SK-N-SH (cell line): ENCODE measurements at regions not wholly inside any gene's neighbourhood (a gene's known extent, or its start where the extent isn't known, plus 50 kb on each side); places are given as distances from the start of the nearest gene placed in this dataset.
"Not testable (repeated sequence)": the region's sequence is repeated elsewhere in the genome, so short reads cannot be mapped to it uniquely, and the experiment has no call there.

Experiments
- CTCF ChIA-PET: fragments of 300-600, 350-600 bp; formaldehyde crosslinking; extraction: SDS; loops from one replicate; lab custom pipeline; 2021; lab: Yijun Ruan, JAX
- POLR2A ChIA-PET: fragments of 350-600 bp; sonication (Branson Sonifier 250); formaldehyde crosslinking; extraction: SDS; loops from one replicate; lab custom pipeline; 2020; ENCODE audit warnings: antibody characterized with exemption, inconsistent platforms; lab: Yijun Ruan, JAX
- DNase-seq: peaks from one replicate; pipeline ENCODE4 v3.0.0; 2012
- H2AFZ ChIP-seq: fragments of 200-600 bp; sonication (generic); 2 replicates; pipeline ENCODE4 v1.8.1; 2016; ENCODE audit warnings: antibody characterized with exemption, mild to moderate bottlenecking, low read depth
- H3F3A ChIP-seq: fragments of 200-600 bp; sonication (generic); replicated peaks from 2 replicates; pipeline ENCODE3; 2016; ENCODE audit warnings: antibody characterized with exemption, mild to moderate bottlenecking; ENCODE audit not compliant: insufficient read depth
- H3K27ac ChIP-seq, 2 experiments: fragments of 200-500 bp in 1 of 2; fragments of 200-600 bp in 1 of 2; sonication (Bioruptor generic) in 1 of 2; sonication (generic), shearing (Covaris generic) in 1 of 2; 2 replicates each; pipeline versions ENCODE4 v1.5.1 to v1.6.1; 2014 to 2016; ENCODE audit warnings: low read depth in 2 of 2, inconsistent platforms in 1 of 2, low read length in 1 of 2, mild to moderate bottlenecking in 1 of 2, mixed read lengths in 1 of 2
- H3K27me3 ChIP-seq: fragments of 200-600 bp; sonication (generic), shearing (Covaris generic); 2 replicates; pipeline ENCODE4 v1.6.1; 2016; ENCODE audit warnings: mixed run types; ENCODE audit not compliant: insufficient read depth
- H3K36me3 ChIP-seq, 2 experiments: fragments of 200-500 bp in 1 of 2; fragments of 200-600 bp in 1 of 2; sonication (Bioruptor generic) in 1 of 2; sonication (generic) in 1 of 2; replicated peaks in 1 of 2; 2 replicates each; pipeline versions ENCODE3 to v1.5.1; 2014 to 2016; ENCODE audit warnings: low read length in 1 of 2, mild to moderate bottlenecking in 1 of 2; ENCODE audit not compliant: insufficient read depth in 2 of 2, control insufficient read depth in 1 of 2
- H3K4me1 ChIP-seq, 2 experiments: fragments of 200-500 bp in 1 of 2; fragments of 200-600 bp in 1 of 2; sonication (Bioruptor generic) in 1 of 2; sonication (generic), shearing (Covaris generic) in 1 of 2; 2 replicates each; pipeline versions ENCODE4 v1.5.1 to v1.6.1; 2014 to 2016; ENCODE audit warnings: low read depth in 1 of 2, low read length in 1 of 2, mixed run types in 1 of 2; ENCODE audit not compliant: insufficient read depth in 2 of 2, control insufficient read depth in 1 of 2
- H3K4me2 ChIP-seq: fragments of 200-600 bp; sonication (generic), shearing (Covaris generic); 2 replicates; pipeline ENCODE4 v1.6.1; 2017; ENCODE audit warnings: mixed run types
- H3K4me3 ChIP-seq, 2 experiments: fragments of 200-500 bp in 1 of 2; fragments of 200-600 bp in 1 of 2; sonication (Bioruptor generic) in 1 of 2; sonication (generic), shearing (Covaris generic) in 1 of 2; 2 replicates each; pipeline versions ENCODE4 v1.5.1 to v1.8.1; 2014 to 2016; ENCODE audit warnings: low read depth in 2 of 2, inconsistent platforms in 1 of 2, low read length in 1 of 2, mild to moderate bottlenecking in 1 of 2, mixed read lengths in 1 of 2, moderate library complexity in 1 of 2
- H3K79me2 ChIP-seq: fragments of 200-600 bp; sonication (generic); 2 replicates; pipeline ENCODE4 v1.8.1; 2017; ENCODE audit warnings: mild to moderate bottlenecking; ENCODE audit not compliant: insufficient read depth
- H3K9ac ChIP-seq: fragments of 200-600 bp; sonication (generic); 2 replicates; pipeline ENCODE4 v1.6.1; 2017; ENCODE audit warnings: mixed run types
- H3K9me2 ChIP-seq: fragments of 200-600 bp; sonication (generic); 2 replicates; pipeline ENCODE4 v1.6.1; 2017; ENCODE audit warnings: mixed run types
- H3K9me3 ChIP-seq: fragments of 200-600 bp; sonication (generic); 2 replicates; pipeline ENCODE4 v1.6.1; 2017; ENCODE audit warnings: mixed run types, mild to moderate bottlenecking, moderate library complexity
- H4K20me1 ChIP-seq: fragments of 200-600 bp; sonication (generic); 2 replicates; pipeline ENCODE4 v1.6.1; 2017; ENCODE audit warnings: mild to moderate bottlenecking, mixed run types; ENCODE audit not compliant: insufficient read depth
- CHD2 ChIP-seq: fragments of 150-350 bp; IDR thresholded peaks from 2 replicates; pipeline ENCODE4 v1.6.1; 2018; ENCODE audit warnings: low read length; ENCODE audit not compliant: partially characterized antibody
- ELF1 ChIP-seq: IDR thresholded peaks from 2 replicates; pipeline ENCODE4 v1.4.0; 2012
- FOSL2 ChIP-seq: IDR thresholded peaks from 2 replicates; pipeline ENCODE4 v1.4.0; 2012; ENCODE audit warnings: low read depth, mild to moderate bottlenecking, moderate library complexity, borderline replicate concordance
- FOXJ3 ChIP-seq: sonication (generic); formaldehyde crosslinking; IDR thresholded peaks from 2 replicates; pipeline ENCODE4 v1.5.1; 2020; ENCODE audit warnings: mild to moderate bottlenecking, missing genetic modification reagents
- GABPA ChIP-seq: IDR thresholded peaks from 2 replicates; pipeline ENCODE4 v1.4.0; 2012; ENCODE audit warnings: low read depth, mild to moderate bottlenecking
- POLR2AphosphoS5 ChIP-seq: IDR thresholded peaks from 2 replicates; pipeline ENCODE4 v1.6.1; 2012; ENCODE audit warnings: low read depth, low read length
- RCOR1 ChIP-seq: fragments of 150-350 bp; IDR thresholded peaks from 2 replicates; pipeline ENCODE4 v1.6.1; 2017; ENCODE audit warnings: antibody characterized with exemption, low read length
- WGBS: methylation state at CpG from one replicate; pipeline ENCODE4 v1.1.6; 2017; ENCODE audit warnings: low lambda C conversion rate; 5-methylcytosine and 5-hydroxymethylcytosine counted together
- TF ChIP-seq, protein P1 (sequence below): IDR thresholded peaks from 2 replicates; pipeline ENCODE4 v1.4.0; 2012; ENCODE audit warnings: low read depth, borderline replicate concordance
- TF ChIP-seq, protein P2 (sequence below): IDR thresholded peaks from 2 replicates; pipeline ENCODE4 v1.4.0; 2012; ENCODE audit warnings: low read depth
- TF ChIP-seq, protein P3 (sequence below): IDR thresholded peaks from 2 replicates; pipeline ENCODE4 v1.4.0; 2012; ENCODE audit warnings: low read depth, borderline replicate concordance
- TF ChIP-seq, protein P4 (sequence below): IDR thresholded peaks from 2 replicates; pipeline ENCODE4 v1.6.1; 2012; ENCODE audit warnings: mild to moderate bottlenecking, low read depth, low read length, moderate library complexity

DNA sequence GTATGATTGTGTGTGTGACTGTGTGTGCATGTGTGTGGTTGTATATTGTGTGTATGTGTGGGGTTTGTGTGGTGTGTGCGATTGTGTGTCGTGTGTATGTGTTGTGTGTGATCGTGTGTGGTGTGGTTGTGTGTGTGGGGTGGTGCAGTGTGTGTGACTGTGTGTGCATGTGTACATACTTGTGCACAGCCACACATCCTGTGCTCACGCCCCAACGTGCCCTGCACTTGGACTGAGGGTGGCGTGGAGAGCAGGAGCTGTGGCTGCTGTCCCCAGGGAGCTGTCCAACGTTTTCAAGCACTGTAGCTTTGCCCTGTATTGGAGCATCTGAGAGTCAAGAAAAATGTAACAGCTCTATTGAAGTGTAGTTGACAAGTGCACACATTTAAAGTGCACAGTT lies 243.2 kb upstream of the HDAC4 start:
- POLR2A ChIA-PET, result no interaction called here
- H4K20me1 ChIP-seq, result no peaks in the 10 kb centered on the region
- no peak overlapping the region for H2AFZ ChIP-seq
- CTCF ChIA-PET, result no interaction called here
- no peak for DNase-seq
- no peaks in the 10 kb centered on the region for H3K79me2 ChIP-seq
- no peak overlapping the region for H3K4me2 ChIP-seq
- WGBS, result 50% methylated on average over 7 of the region's 7 CpGs
- no peak overlapping the region for H3K27ac ChIP-seq
- no peak overlapping the region for H3K9ac ChIP-seq
- H3K27me3 ChIP-seq, result no peaks in the 10 kb centered on the region
- TF ChIP-seq, protein P1, sequence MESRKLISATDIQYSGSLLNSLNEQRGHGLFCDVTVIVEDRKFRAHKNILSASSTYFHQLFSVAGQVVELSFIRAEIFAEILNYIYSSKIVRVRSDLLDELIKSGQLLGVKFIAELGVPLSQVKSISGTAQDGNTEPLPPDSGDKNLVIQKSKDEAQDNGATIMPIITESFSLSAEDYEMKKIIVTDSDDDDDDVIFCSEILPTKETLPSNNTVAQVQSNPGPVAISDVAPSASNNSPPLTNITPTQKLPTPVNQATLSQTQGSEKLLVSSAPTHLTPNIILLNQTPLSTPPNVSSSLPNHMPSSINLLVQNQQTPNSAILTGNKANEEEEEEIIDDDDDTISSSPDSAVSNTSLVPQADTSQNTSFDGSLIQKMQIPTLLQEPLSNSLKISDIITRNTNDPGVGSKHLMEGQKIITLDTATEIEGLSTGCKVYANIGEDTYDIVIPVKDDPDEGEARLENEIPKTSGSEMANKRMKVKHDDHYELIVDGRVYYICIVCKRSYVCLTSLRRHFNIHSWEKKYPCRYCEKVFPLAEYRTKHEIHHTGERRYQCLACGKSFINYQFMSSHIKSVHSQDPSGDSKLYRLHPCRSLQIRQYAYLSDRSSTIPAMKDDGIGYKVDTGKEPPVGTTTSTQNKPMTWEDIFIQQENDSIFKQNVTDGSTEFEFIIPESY, result no peak
- no peak for TF ChIP-seq FOXJ3
- H3K4me3 ChIP-seq, result no peak overlapping the region
- H3K9me3 ChIP-seq, result no peaks in the 10 kb centered on the region
- H3K36me3 ChIP-seq, result no peaks in the 10 kb centered on the region
- no peaks in the 10 kb centered on the region; a peak in 1 of 4 replicates for H3K4me1 ChIP-seq
- H3K9me2 ChIP-seq, result no peaks in the 10 kb centered on the region
- peaks cover 5% of the 10 kb centered on the region for H3F3A ChIP-seq

DNA sequence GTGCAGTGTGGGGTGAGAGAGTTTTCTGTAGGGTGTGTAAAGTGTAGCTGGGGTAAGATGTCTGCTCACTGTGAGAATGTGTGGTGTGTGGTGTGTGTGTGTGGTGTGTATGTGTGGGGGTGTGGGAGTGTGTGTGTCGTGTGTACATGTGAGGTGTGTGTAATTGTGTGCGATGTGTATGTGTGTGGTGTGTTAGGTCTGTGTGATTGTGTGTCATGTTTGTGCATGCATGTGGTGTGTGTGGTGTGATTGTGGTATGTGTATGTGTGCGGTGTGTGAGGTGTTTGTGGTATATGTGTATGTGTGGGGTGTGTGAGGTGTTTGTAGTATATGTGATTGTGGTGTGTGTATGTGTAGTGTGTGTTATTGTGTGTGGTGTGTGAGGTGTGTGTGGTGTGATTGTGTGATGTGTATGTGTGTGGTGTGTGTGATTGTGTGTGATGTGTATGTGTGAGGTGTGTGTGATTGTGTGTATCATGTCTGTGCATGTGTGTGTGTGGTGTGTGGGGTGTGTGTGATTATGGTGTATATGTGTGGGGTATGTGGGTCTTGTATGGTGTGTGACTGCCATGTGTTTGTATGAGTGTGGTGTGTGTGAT lies 241.7 kb upstream of the HDAC4 start:
- H3K27me3 ChIP-seq, result no peaks in the 10 kb centered on the region
- H3K36me3 ChIP-seq, result no peaks in the 10 kb centered on the region
- DNase-seq, result no peak
- H3F3A ChIP-seq, result peaks cover 5% of the 10 kb centered on the region
- H3K4me2 ChIP-seq, result no peak overlapping the region
- no peak overlapping the region for H3K9ac ChIP-seq
- no peaks in the 10 kb centered on the region for H3K79me2 ChIP-seq
- no peaks in the 10 kb centered on the region for H4K20me1 ChIP-seq
- no peaks in the 10 kb centered on the region for H3K9me3 ChIP-seq
- no peak overlapping the region for H3K4me3 ChIP-seq
- POLR2A ChIA-PET, result no interaction called here
- TF ChIP-seq RCOR1, result no peak
- TF ChIP-seq FOSL2, result no peak
- TF ChIP-seq CHD2, result no peak
- TF ChIP-seq, protein P2, sequence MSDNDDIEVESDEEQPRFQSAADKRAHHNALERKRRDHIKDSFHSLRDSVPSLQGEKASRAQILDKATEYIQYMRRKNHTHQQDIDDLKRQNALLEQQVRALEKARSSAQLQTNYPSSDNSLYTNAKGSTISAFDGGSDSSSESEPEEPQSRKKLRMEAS, result no peak
- TF ChIP-seq, protein P3, sequence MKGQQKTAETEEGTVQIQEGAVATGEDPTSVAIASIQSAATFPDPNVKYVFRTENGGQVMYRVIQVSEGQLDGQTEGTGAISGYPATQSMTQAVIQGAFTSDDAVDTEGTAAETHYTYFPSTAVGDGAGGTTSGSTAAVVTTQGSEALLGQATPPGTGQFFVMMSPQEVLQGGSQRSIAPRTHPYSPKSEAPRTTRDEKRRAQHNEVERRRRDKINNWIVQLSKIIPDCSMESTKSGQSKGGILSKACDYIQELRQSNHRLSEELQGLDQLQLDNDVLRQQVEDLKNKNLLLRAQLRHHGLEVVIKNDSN, result no peak
- TF ChIP-seq ELF1, result no peak
- no peak for TF ChIP-seq GABPA
- TF ChIP-seq, protein P4, sequence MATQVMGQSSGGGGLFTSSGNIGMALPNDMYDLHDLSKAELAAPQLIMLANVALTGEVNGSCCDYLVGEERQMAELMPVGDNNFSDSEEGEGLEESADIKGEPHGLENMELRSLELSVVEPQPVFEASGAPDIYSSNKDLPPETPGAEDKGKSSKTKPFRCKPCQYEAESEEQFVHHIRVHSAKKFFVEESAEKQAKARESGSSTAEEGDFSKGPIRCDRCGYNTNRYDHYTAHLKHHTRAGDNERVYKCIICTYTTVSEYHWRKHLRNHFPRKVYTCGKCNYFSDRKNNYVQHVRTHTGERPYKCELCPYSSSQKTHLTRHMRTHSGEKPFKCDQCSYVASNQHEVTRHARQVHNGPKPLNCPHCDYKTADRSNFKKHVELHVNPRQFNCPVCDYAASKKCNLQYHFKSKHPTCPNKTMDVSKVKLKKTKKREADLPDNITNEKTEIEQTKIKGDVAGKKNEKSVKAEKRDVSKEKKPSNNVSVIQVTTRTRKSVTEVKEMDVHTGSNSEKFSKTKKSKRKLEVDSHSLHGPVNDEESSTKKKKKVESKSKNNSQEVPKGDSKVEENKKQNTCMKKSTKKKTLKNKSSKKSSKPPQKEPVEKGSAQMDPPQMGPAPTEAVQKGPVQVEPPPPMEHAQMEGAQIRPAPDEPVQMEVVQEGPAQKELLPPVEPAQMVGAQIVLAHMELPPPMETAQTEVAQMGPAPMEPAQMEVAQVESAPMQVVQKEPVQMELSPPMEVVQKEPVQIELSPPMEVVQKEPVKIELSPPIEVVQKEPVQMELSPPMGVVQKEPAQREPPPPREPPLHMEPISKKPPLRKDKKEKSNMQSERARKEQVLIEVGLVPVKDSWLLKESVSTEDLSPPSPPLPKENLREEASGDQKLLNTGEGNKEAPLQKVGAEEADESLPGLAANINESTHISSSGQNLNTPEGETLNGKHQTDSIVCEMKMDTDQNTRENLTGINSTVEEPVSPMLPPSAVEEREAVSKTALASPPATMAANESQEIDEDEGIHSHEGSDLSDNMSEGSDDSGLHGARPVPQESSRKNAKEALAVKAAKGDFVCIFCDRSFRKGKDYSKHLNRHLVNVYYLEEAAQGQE, result no peak
- no peak for TF ChIP-seq POLR2AphosphoS5
- 66% methylated on average over 3 of the region's 3 CpGs for WGBS
- H3K4me1 ChIP-seq, result no peaks in the 10 kb centered on the region; a peak in 1 of 4 replicates
- no peak overlapping the region for H3K27ac ChIP-seq
- H2AFZ ChIP-seq, result no peak overlapping the region
- CTCF ChIA-PET, result no interaction called here
- H3K9me2 ChIP-seq, result no peaks in the 10 kb centered on the region

DNA sequence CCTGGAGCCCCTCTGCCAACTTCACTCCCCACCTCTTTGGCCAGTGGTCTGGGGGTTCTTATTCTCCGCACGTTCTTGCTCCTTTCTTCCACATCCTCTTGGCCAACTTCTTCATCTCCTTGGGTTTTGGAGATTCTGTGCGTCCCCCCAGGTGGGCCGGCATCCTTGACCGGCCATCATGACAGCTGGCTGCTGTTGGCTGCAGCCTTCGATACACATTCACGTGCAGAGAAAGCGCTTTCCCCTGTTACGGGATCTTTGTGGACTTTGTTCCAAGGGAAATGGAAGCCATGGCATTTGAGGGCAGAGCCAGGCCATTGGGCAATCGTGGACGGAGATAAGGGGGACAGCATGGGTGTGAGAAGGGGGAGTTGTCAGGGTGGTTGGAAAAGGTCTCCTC lies 241.1 kb upstream of the HDAC4 start:
- H3K9me2 ChIP-seq, H3K9ac ChIP-seq, H3K36me3 ChIP-seq, H3K4me3 ChIP-seq, H3F3A ChIP-seq, DNase-seq, H3K27me3 ChIP-seq, CTCF ChIA-PET, H2AFZ ChIP-seq, H3K79me2 ChIP-seq, H3K4me2 ChIP-seq, H4K20me1 ChIP-seq, H3K27ac ChIP-seq, POLR2A ChIA-PET, H3K4me1 ChIP-seq, H3K9me3 ChIP-seq: not testable (repeated sequence)
- WGBS, result 72% methylated on average over 9 of the region's 11 CpGs
